Natural killer cell (primary cell): ENCODE measurements at regions not wholly inside any gene's neighbourhood (a gene's known extent, or its start where the extent isn't known, plus 50 kb on each side); places are given as distances from the start of the nearest gene placed in this dataset.

ENCODE experiments used
- ATAC-seq, 3 donors: fragments of 150-1000 bp in 2 of 3; fragments of 200-7000 bp in 1 of 3; cut with Tn5 transposase; 1 replicate in 1 of 3; 2 replicates in 2 of 3; pipeline ENCODE4 v1.10.0; 2021; ENCODE audit warnings: mild to moderate bottlenecking in 2 of 3, moderate library complexity in 2 of 3
- DNase-seq, 2 donors: peaks; one replicate each; pipeline versions ENCODE4 v3.0.0 to v3.0.0-alpha.2; 2013 to 2021; ENCODE audit warnings: mixed read lengths in 1 of 2
- H3K27ac ChIP-seq: one replicate; pipeline ENCODE4 v1.5.1; 2013; ENCODE audit warnings: mild to moderate bottlenecking, low read length
- H3K27me3 ChIP-seq: one replicate; pipeline ENCODE4 v1.6.1; 2013; ENCODE audit warnings: low read length; ENCODE audit not compliant: control insufficient read depth, insufficient read depth
- H3K36me3 ChIP-seq: one replicate; pipeline ENCODE4 v1.6.1; 2013; ENCODE audit warnings: low read length; ENCODE audit not compliant: control insufficient read depth, insufficient read depth
- H3K4me1 ChIP-seq: one replicate; pipeline ENCODE4 v1.6.1; 2013; ENCODE audit warnings: low read length; ENCODE audit not compliant: control insufficient read depth, insufficient read depth
- H3K4me3 ChIP-seq: one replicate; pipeline ENCODE4 v1.5.1; 2013; ENCODE audit warnings: low read length
- H3K9me3 ChIP-seq: one replicate; pipeline ENCODE4 v1.6.1; 2013; ENCODE audit warnings: low read length; ENCODE audit not compliant: control insufficient read depth, insufficient read depth
- H3K27ac Mint-ChIP-seq, 2 donors: one replicate each; pipeline ENCODE4 v1.8.0; 2022; ENCODE audit warnings: mild to moderate bottlenecking in 2 of 2, mixed read lengths in 2 of 2, moderate library complexity in 1 of 2
- H3K27me3 Mint-ChIP-seq, 2 donors: one replicate each; pipeline ENCODE4 v1.8.0; 2022; ENCODE audit warnings: low read depth in 2 of 2, mixed read lengths in 2 of 2
- H3K36me3 Mint-ChIP-seq: one replicate; pipeline ENCODE4 v1.8.0; 2022; ENCODE audit warnings: mixed read lengths
- H3K4me1 Mint-ChIP-seq, 2 donors: one replicate each; pipeline ENCODE4 v1.8.0; 2022; ENCODE audit warnings: mixed read lengths in 2 of 2
- H3K4me3 Mint-ChIP-seq: one replicate; pipeline ENCODE4 v1.8.0; 2022; ENCODE audit warnings: mild to moderate bottlenecking, moderate library complexity, mixed read lengths
- H3K9me3 Mint-ChIP-seq, 2 donors: one replicate each; pipeline ENCODE4 v1.8.0; 2022; ENCODE audit warnings: mixed read lengths in 2 of 2
- CTCF ChIP-seq: fragments of 200-600 bp; IDR thresholded peaks from one replicate; pipeline ENCODE4 v1.8.0; 2022; ENCODE audit warnings: antibody characterized with exemption
- WGBS: methylation state at CpG from one replicate; pipeline ENCODE4 v1.1.7; 2013; ENCODE audit warnings: missing lambda C conversion rate; ENCODE audit not compliant: insufficient coverage; 5-methylcytosine and 5-hydroxymethylcytosine counted together
- intact Hi-C: fragments of 100-400 bp; cut with micrococcal nuclease; formaldehyde crosslinking; loops from one replicate; pipeline ENCODE4 v1.14.2; 2022

- H3K9me3 Mint-ChIP-seq = peaks cover 12 to 26% of the 10 kb centered on the region in 2 donors
- peaks cover 6% of the 10 kb centered on the region for H3K9me3 ChIP-seq
- no peak overlapping the region for H3K27ac Mint-ChIP-seq
- H3K27ac ChIP-seq = no peak overlapping the region
- intact Hi-C loops = no loop called here
- no peak overlapping the region for H3K4me3 Mint-ChIP-seq
- no peaks in the 10 kb centered on the region for H3K27me3 ChIP-seq
- peaks cover 7% of the 10 kb centered on the region for H3K36me3 Mint-ChIP-seq
- no peaks in the 10 kb centered on the region for H3K27me3 Mint-ChIP-seq
- WGBS = 92% methylated on average over 1 of the region's 2 CpGs
- no peaks in the 10 kb centered on the region for H3K36me3 ChIP-seq
- DNase-seq = no peak
- no peak overlapping the region for H3K4me3 ChIP-seq
- H3K4me1 ChIP-seq = no peaks in the 10 kb centered on the region
- H3K4me1 Mint-ChIP-seq = no peaks in the 10 kb centered on the region
- no peak for TF ChIP-seq CTCF
- no peak for ATAC-seq
Observed at GRCh38 chr4:188717661-188718060, 578.4 kb downstream of the TRIML1 start.

GRCh38 chr4:188719794-188720193 lies 580.6 kb downstream of the TRIML1 start:
- Mint-ChIP-seq H3K4me3 (no peak overlapping the region), H3K9me3 (peaks cover 13 to 18% of the 10 kb centered on the region in 2 donors), H3K27ac (no peak overlapping the region), H3K4me1 (no peaks in the 10 kb centered on the region), H3K27me3 (no peaks in the 10 kb centered on the region), H3K36me3 (no peaks in the 10 kb centered on the region)
- DNase-seq (no peak), ATAC-seq (no peak)
- 100% methylated on average over 1 of the region's 1 CpG for WGBS
- intact Hi-C loops = no loop called here
- H3K9me3 ChIP-seq = peaks cover 6% of the 10 kb centered on the region
- H3K4me3 ChIP-seq = no peak overlapping the region
- TF ChIP-seq CTCF = no peak
- no peak overlapping the region for H3K27ac ChIP-seq
- H3K27me3 ChIP-seq = no peaks in the 10 kb centered on the region
- H3K36me3 ChIP-seq = no peaks in the 10 kb centered on the region
- no peaks in the 10 kb centered on the region for H3K4me1 ChIP-seq

- Mint-ChIP-seq H3K27ac (no peak overlapping the region), H3K9me3 (peaks cover 12 to 17% of the 10 kb centered on the region in 2 donors), H3K36me3 (no peaks in the 10 kb centered on the region)
Observed at GRCh38 chr4:188722911-188723310, 583.7 kb downstream of the TRIML1 start.

More at GRCh38 chr4:188722911-188723310, 583.7 kb downstream of the TRIML1 start:
- Histone ChIP-seq H3K36me3 (no peaks in the 10 kb centered on the region), H3K27me3 (no peaks in the 10 kb centered on the region), H3K4me1 (no peaks in the 10 kb centered on the region), H3K27ac (no peak overlapping the region), H3K4me3 (no peak overlapping the region), H3K9me3 (peaks cover 6% of the 10 kb centered on the region)
- DNase-seq = no peak
- no peaks in the 10 kb centered on the region for H3K27me3 Mint-ChIP-seq
- no peak overlapping the region for H3K4me3 Mint-ChIP-seq
- H3K4me1 Mint-ChIP-seq = no peaks in the 10 kb centered on the region
- no peak for ATAC-seq
- intact Hi-C loops = no loop called here
- TF ChIP-seq CTCF = no peak
